ENCODE measurements at regions not wholly inside any gene's neighbourhood (a gene's known extent, or its start where the extent isn't known, plus 50 kb on each side); places are given as distances from the start of the nearest gene placed in this dataset.
A peak's percentile ranks its signal among the peaks of the same experiment; 100 is the strongest.

DNA sequence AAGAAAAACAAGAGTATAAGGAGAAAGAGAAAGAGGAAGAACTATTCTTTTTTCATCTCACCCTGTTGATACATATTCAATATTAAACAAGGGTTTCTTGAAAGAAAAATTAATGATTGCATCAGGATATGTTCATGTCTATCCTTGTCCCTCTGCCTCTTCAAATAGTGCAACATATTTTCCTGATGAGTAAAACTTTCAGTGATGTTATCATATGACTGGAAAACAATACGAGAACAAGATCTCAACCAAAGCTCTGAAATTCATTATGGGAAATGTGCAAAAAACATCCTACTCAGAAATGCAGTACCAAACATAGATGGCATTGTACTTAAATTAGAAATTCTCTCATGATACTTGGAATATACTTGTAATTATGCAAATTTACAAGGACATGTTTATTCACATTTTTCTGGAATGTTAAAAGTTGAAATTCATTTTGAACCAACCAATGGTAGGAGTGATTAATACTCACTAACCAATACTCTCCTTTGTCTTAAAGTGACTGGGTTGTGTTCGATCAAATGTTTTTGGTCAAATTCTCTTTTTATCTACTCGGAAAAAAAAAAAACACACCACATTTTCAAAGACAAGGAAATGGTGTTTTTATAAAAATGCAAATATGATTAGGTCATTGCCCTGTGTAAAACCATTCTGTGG lies 148.9 kb upstream of the GULP1 start (continued):
- TF ChIP-seq, protein P1, sequence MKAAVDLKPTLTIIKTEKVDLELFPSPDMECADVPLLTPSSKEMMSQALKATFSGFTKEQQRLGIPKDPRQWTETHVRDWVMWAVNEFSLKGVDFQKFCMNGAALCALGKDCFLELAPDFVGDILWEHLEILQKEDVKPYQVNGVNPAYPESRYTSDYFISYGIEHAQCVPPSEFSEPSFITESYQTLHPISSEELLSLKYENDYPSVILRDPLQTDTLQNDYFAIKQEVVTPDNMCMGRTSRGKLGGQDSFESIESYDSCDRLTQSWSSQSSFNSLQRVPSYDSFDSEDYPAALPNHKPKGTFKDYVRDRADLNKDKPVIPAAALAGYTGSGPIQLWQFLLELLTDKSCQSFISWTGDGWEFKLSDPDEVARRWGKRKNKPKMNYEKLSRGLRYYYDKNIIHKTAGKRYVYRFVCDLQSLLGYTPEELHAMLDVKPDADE (IDR thresholded peaks at IDR 0.05) = no peak
- no peak for TF ChIP-seq CREB1 (CRISPR knock-in tag; IDR thresholded peaks at IDR 0.05; ENCODE audit: low read depth)
- TF ChIP-seq JUNB (IDR thresholded peaks at IDR 0.05; ENCODE audit: unreplicated experiment) = no peak
- no peak for TF ChIP-seq POLR2AphosphoS5 (IDR thresholded peaks at IDR 0.05; ENCODE audit: low read depth)
- TF ChIP-seq, protein P2, sequence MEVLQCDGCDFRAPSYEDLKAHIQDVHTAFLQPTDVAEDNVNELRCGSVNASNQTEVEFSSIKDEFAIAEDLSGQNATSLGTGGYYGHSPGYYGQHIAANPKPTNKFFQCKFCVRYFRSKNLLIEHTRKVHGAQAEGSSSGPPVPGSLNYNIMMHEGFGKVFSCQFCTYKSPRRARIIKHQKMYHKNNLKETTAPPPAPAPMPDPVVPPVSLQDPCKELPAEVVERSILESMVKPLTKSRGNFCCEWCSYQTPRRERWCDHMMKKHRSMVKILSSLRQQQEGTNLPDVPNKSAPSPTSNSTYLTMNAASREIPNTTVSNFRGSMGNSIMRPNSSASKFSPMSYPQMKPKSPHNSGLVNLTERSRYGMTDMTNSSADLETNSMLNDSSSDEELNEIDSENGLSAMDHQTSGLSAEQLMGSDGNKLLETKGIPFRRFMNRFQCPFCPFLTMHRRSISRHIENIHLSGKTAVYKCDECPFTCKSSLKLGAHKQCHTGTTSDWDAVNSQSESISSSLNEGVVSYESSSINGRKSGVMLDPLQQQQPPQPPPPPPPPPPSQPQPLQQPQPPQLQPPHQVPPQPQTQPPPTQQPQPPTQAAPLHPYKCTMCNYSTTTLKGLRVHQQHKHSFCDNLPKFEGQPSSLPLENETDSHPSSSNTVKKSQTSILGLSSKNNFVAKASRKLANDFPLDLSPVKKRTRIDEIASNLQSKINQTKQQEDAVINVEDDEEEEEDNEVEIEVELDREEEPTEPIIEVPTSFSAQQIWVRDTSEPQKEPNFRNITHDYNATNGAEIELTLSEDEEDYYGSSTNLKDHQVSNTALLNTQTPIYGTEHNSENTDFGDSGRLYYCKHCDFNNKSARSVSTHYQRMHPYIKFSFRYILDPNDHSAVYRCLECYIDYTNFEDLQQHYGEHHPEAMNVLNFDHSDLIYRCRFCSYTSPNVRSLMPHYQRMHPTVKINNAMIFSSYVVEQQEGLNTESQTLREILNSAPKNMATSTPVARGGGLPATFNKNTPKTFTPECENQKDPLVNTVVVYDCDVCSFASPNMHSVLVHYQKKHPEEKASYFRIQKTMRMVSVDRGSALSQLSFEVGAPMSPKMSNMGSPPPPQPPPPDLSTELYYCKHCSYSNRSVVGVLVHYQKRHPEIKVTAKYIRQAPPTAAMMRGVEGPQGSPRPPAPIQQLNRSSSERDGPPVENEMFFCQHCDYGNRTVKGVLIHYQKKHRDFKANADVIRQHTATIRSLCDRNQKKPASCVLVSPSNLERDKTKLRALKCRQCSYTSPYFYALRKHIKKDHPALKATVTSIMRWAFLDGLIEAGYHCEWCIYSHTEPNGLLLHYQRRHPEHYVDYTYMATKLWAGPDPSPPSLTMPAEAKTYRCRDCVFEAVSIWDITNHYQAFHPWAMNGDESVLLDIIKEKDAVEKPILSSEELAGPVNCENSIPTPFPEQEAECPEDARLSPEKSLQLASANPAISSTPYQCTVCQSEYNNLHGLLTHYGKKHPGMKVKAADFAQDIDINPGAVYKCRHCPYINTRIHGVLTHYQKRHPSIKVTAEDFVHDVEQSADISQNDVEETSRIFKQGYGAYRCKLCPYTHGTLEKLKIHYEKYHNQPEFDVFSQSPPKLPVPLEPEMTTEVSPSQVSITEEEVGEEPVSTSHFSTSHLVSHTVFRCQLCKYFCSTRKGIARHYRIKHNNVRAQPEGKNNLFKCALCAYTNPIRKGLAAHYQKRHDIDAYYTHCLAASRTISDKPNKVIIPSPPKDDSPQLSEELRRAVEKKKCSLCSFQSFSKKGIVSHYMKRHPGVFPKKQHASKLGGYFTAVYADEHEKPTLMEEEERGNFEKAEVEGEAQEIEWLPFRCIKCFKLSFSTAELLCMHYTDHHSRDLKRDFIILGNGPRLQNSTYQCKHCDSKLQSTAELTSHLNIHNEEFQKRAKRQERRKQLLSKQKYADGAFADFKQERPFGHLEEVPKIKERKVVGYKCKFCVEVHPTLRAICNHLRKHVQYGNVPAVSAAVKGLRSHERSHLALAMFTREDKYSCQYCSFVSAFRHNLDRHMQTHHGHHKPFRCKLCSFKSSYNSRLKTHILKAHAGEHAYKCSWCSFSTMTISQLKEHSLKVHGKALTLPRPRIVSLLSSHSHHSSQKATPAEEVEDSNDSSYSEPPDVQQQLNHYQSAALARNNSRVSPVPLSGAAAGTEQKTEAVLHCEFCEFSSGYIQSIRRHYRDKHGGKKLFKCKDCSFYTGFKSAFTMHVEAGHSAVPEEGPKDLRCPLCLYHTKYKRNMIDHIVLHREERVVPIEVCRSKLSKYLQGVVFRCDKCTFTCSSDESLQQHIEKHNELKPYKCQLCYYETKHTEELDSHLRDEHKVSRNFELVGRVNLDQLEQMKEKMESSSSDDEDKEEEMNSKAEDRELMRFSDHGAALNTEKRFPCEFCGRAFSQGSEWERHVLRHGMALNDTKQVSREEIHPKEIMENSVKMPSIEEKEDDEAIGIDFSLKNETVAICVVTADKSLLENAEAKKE (CRISPR knock-in tag; IDR thresholded peaks at IDR 0.05) = no peak

DNA sequence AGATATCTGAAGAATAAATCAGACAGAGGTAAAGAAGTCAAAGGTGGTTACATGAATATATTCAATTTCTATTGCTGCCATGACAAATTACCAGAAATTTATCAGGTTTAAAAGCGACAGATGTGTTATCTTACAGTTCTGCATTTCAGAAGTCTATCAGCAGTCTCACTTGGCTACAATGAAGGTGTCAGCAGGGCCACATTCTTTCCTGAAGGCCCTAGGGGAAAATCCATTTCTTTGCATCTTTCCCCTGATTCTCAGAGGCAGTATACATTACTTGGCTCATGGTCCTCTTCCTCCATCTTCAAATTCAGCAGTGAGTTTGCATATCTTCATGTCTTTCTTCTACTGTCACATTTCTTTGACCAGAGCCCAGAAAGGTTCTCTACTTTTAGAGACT lies 145.8 kb upstream of the GULP1 start:
- H3K9me2 ChIP-seq (ENCODE audit: insufficient read depth) = no peaks in the 10 kb centered on the region
- no peak overlapping the region for H3K4me3 Mint-ChIP-seq
- ATAC-seq = no peak; the same call in 2 of the 3 replicates
- H3K79me2 ChIP-seq (replicated peaks; ENCODE audit: insufficient read depth) = no peaks in the 10 kb centered on the region
- no peak overlapping the region for H3K4me3 ChIP-seq
- TF ChIP-seq, protein P3, sequence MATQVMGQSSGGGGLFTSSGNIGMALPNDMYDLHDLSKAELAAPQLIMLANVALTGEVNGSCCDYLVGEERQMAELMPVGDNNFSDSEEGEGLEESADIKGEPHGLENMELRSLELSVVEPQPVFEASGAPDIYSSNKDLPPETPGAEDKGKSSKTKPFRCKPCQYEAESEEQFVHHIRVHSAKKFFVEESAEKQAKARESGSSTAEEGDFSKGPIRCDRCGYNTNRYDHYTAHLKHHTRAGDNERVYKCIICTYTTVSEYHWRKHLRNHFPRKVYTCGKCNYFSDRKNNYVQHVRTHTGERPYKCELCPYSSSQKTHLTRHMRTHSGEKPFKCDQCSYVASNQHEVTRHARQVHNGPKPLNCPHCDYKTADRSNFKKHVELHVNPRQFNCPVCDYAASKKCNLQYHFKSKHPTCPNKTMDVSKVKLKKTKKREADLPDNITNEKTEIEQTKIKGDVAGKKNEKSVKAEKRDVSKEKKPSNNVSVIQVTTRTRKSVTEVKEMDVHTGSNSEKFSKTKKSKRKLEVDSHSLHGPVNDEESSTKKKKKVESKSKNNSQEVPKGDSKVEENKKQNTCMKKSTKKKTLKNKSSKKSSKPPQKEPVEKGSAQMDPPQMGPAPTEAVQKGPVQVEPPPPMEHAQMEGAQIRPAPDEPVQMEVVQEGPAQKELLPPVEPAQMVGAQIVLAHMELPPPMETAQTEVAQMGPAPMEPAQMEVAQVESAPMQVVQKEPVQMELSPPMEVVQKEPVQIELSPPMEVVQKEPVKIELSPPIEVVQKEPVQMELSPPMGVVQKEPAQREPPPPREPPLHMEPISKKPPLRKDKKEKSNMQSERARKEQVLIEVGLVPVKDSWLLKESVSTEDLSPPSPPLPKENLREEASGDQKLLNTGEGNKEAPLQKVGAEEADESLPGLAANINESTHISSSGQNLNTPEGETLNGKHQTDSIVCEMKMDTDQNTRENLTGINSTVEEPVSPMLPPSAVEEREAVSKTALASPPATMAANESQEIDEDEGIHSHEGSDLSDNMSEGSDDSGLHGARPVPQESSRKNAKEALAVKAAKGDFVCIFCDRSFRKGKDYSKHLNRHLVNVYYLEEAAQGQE (IDR thresholded peaks at IDR 0.05; ENCODE audit: unreplicated experiment) = no peak
- TF ChIP-seq CREB1 (CRISPR knock-in tag; IDR thresholded peaks at IDR 0.05; ENCODE audit: low read depth) (no peak), JUNB (IDR thresholded peaks at IDR 0.05; ENCODE audit: unreplicated experiment) (no peak), EZH2phosphoT487 (IDR thresholded peaks at IDR 0.05; ENCODE audit: unreplicated experiment) (no peak), EZH2 (IDR thresholded peaks at IDR 0.05; ENCODE audit: low read depth, unreplicated experiment) (no peak), POLR2AphosphoS5 (IDR thresholded peaks at IDR 0.05; ENCODE audit: low read depth) (no peak), STAT1 (IDR thresholded peaks at IDR 0.05; ENCODE audit: unreplicated experiment) (no peak), NANOG (IDR thresholded peaks at IDR 0.05; ENCODE audit: borderline replicate concordance) (no peak)
- no peaks in the 10 kb centered on the region for H3K36me3 ChIP-seq (ENCODE audit: insufficient read depth)
- no peaks in the 10 kb centered on the region for H3K9me3 Mint-ChIP-seq
- H3K27ac Mint-ChIP-seq = no peak overlapping the region
- no peaks in the 10 kb centered on the region for H3K36me3 Mint-ChIP-seq (ENCODE audit: low read depth)
- H3K27me3 Mint-ChIP-seq (ENCODE audit: insufficient read depth, low read depth, poor library complexity) = no peaks in the 10 kb centered on the region
- peak overlapping the region; percentile 5; the same call in 1 of the 2 replicates for H2AFZ ChIP-seq
- no peak overlapping the region for H3K4me2 ChIP-seq
- no peak overlapping the region for H3K27ac ChIP-seq (ENCODE audit: low read depth)
- no peaks in the 10 kb centered on the region for H3F3A ChIP-seq (replicated peaks; ENCODE audit: low read depth)
- H3K4me1 Mint-ChIP-seq = peaks cover 12% of the 10 kb centered on the region
- no peaks in the 10 kb centered on the region for H3K27me3 ChIP-seq (ENCODE audit: insufficient read depth)
- peaks cover 6% of the 10 kb centered on the region for H3K4me1 ChIP-seq (ENCODE audit: insufficient read depth)
- no peaks in the 10 kb centered on the region for H4K20me1 ChIP-seq (replicated peaks; ENCODE audit: insufficient read depth)
- peak; percentile 26 for DNase-seq (ENCODE audit: low spot score)
